ENCODE measurements at regions not wholly inside any gene's neighbourhood (a gene's known extent, or its start where the extent isn't known, plus 50 kb on each side); places are given as distances from the start of the nearest gene placed in this dataset.

DNA sequence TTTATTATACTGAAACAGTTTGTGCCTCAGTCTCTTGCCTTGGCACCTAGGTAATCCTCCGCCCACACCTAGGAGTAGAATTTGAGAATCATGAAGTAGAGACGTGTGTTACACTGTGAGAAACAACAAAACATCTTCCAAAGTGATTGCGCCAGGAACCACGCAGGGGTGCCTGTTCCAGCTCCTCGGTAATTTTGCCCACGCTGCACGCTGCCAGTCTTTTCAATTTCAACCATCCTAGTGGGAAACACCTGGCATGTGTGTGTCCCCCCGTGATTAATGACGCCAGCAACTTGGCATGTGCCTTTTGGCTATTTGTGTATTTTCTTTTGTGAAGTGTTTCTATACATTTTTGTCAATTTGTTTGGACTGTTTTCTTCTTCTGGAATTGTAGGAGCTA, 919.1 kb downstream of the BRD1 start:
- no peak for TF ChIP-seq CTCF (IDR thresholded peaks at IDR 0.05)
- no peak for TF ChIP-seq POLR2AphosphoS5 (IDR thresholded peaks at IDR 0.05; ENCODE audit: low read depth, low read length)
- TF ChIP-seq, protein P1, sequence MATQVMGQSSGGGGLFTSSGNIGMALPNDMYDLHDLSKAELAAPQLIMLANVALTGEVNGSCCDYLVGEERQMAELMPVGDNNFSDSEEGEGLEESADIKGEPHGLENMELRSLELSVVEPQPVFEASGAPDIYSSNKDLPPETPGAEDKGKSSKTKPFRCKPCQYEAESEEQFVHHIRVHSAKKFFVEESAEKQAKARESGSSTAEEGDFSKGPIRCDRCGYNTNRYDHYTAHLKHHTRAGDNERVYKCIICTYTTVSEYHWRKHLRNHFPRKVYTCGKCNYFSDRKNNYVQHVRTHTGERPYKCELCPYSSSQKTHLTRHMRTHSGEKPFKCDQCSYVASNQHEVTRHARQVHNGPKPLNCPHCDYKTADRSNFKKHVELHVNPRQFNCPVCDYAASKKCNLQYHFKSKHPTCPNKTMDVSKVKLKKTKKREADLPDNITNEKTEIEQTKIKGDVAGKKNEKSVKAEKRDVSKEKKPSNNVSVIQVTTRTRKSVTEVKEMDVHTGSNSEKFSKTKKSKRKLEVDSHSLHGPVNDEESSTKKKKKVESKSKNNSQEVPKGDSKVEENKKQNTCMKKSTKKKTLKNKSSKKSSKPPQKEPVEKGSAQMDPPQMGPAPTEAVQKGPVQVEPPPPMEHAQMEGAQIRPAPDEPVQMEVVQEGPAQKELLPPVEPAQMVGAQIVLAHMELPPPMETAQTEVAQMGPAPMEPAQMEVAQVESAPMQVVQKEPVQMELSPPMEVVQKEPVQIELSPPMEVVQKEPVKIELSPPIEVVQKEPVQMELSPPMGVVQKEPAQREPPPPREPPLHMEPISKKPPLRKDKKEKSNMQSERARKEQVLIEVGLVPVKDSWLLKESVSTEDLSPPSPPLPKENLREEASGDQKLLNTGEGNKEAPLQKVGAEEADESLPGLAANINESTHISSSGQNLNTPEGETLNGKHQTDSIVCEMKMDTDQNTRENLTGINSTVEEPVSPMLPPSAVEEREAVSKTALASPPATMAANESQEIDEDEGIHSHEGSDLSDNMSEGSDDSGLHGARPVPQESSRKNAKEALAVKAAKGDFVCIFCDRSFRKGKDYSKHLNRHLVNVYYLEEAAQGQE (IDR thresholded peaks at IDR 0.05; ENCODE audit: insufficient read depth in 1 of 2, low read depth in 2 of 2, low read length in 1 of 2): no peak

All from Panc1 (cell line).